ENCODE measurements at regions not wholly inside any gene's neighbourhood (a gene's known extent, or its start where the extent isn't known, plus 50 kb on each side); places are given as distances from the start of the nearest gene placed in this dataset.

- TF ChIP-seq HDAC2 (IDR thresholded peaks at IDR 0.05; ENCODE audit: borderline replicate concordance in 1 of 2, low read depth in 2 of 2, low read length in 2 of 2) (no peak), POLR2A (IDR thresholded peaks at IDR 0.05; ENCODE audit: control extremely low read depth in 1 of 2, low read depth in 2 of 2, low read length in 2 of 2) (no peak)
Measured at GRCh38 chr13:44158881-44159632, 214.6 kb upstream of the SERP2 start (continued).
